Retinal pigment epithelial cell (primary cell): ENCODE measurements at regions not wholly inside any gene's neighbourhood (a gene's known extent, or its start where the extent isn't known, plus 50 kb on each side); places are given as distances from the start of the nearest gene placed in this dataset.
A peak's percentile ranks its signal among the peaks of the same experiment; 100 is the strongest.

Experiments used
- DNase-seq: peaks from one replicate; pipeline ENCODE4 v3.0.0-alpha.2; 2010; ENCODE audit warnings: low read depth
- H3K4me3 ChIP-seq: 2 replicates; pipeline ENCODE4 v1.5.1; 2011; ENCODE audit warnings: mild to moderate bottlenecking, low read length, control low read depth, moderate library complexity
- CTCF ChIP-seq: conservative IDR thresholded peaks from 2 replicates; pipeline ENCODE4 v1.5.1; 2011; ENCODE audit warnings: low read depth, low read length, control low read depth, inconsistent platforms

GRCh38 chr14:24715239-24715638 is 81.2 kb upstream of the GZMB start:
- no peak overlapping the region for H3K4me3 ChIP-seq
- no peak for DNase-seq
- TF ChIP-seq CTCF, result no peak

GRCh38 chr14:24713404-24713803 is 79.4 kb upstream of the GZMB start:
- no peak for TF ChIP-seq CTCF
- DNase-seq, result no peak
- H3K4me3 ChIP-seq, result no peak overlapping the region

- DNase-seq, result no peak
- no peak for TF ChIP-seq CTCF
- no peak overlapping the region for H3K4me3 ChIP-seq
These were observed 78.9 kb upstream of the GZMB start for GRCh38 chr14:24712909-24713308.

- no peak overlapping the region for H3K4me3 ChIP-seq
- TF ChIP-seq CTCF, result no peak
- DNase-seq, result no peak
These were observed 78.4 kb upstream of the GZMB start for GRCh38 chr14:24712374-24712773.

- peak; percentile 2 for DNase-seq
- TF ChIP-seq CTCF, result peak; percentile 94
- no peak overlapping the region for H3K4me3 ChIP-seq
These were observed 76.6 kb upstream of the GZMB start for GRCh38 chr14:24710403-24711112.

GRCh38 chr14:24708684-24709083 is 74.7 kb upstream of the GZMB start:
- DNase-seq, result no peak
- no peak overlapping the region for H3K4me3 ChIP-seq
- TF ChIP-seq CTCF, result no peak

GRCh38 chr14:24706351-24706750 is 72.4 kb upstream of the GZMB start:
- DNase-seq, result no peak
- TF ChIP-seq CTCF, result no peak

More at GRCh38 chr14:24706351-24706750, 72.4 kb upstream of the GZMB start:
- no peak overlapping the region for H3K4me3 ChIP-seq
